ENCODE measurements at regions not wholly inside any gene's neighbourhood (a gene's known extent, or its start where the extent isn't known, plus 50 kb on each side); places are given as distances from the start of the nearest gene placed in this dataset.
"Not testable (repeated sequence)": the region's sequence is repeated elsewhere in the genome, so short reads cannot be mapped to it uniquely, and the experiment has no call there.

GRCh38 chr12:37814529-37814928, 502.0 kb upstream of the ALG10B start:
- Mint-ChIP-seq H3K36me3 (ENCODE audit: low read depth) (peaks cover 11% of the 10 kb centered on the region), H3K9me3 (peaks cover 60% of the 10 kb centered on the region)
- not testable (repeated sequence) for H3K4me1 Mint-ChIP-seq (ENCODE audit: low read depth); H3K27ac Mint-ChIP-seq; H3K4me3 Mint-ChIP-seq; H3K27me3 Mint-ChIP-seq (ENCODE audit: insufficient read depth); DNase-seq

Data from HFFc6 (cell line).